Heart left ventricle (tissue), 13 donors: ENCODE measurements at regions not wholly inside any gene's neighbourhood (a gene's known extent, or its start where the extent isn't known, plus 50 kb on each side); places are given as distances from the start of the nearest gene placed in this dataset.

Experiments
- POLR2A ChIP-seq, 2 donors: fragments of 450-650 bp; IDR thresholded peaks; one replicate each; pipeline ENCODE4 v1.6.1; 2017; ENCODE audit warnings: antibody characterized with exemption in 2 of 2, mild to moderate bottlenecking in 2 of 2, moderate library complexity in 2 of 2
- TF ChIP-seq, protein P1 (sequence below), 12 donors: fragments of 200-600 bp; sonication (generic) in 4 of 12; IDR thresholded peaks; one replicate each; pipeline versions ENCODE4 v1.5.0 to v1.8.0; 2018 to 2022; ENCODE audit warnings: antibody characterized with exemption in 12 of 12, mild to moderate bottlenecking in 5 of 12
- donor health status: ischemic (EF 13 %, LVEDD 7.1; RV severe dilation, severe dysfunction).
- donor health status: DM: no; HTN: yes; CAD: no.
- donor health status: DM: no; HTN: no; CAD: no.
- donor health status: ischemic (EF 25% LVEDD 6.9; RV normal size, moderate dysfunction).
- donor health status: ischemic (EF 25% LVEDD 5.7; RV mildly dilated, moderate dysfunction).
- donor health status: ischemic (EF 35%, LVEDD 5.7; RV mildly dilated, moderate dysfunction).
- donor health status: nonischemic (EF 11% LVEDD 7.7; RV severe dilation, severe dysfunction).
- donor health status: DM: yes; HTN: yes; CAD: no.
- donor health status: PGD.
- donor health status: ischemic (EF 29% LVEDD 5.4; RV normal size, mild dysfunction).
- donor health status: nonischemic (EF 23%, LVEDD 6.1; RV moderate dilation, normal function).

GRCh38 chr7:6886198-6886597 is 60.1 kb upstream of the CCZ1B start:
- TF ChIP-seq, protein P1, sequence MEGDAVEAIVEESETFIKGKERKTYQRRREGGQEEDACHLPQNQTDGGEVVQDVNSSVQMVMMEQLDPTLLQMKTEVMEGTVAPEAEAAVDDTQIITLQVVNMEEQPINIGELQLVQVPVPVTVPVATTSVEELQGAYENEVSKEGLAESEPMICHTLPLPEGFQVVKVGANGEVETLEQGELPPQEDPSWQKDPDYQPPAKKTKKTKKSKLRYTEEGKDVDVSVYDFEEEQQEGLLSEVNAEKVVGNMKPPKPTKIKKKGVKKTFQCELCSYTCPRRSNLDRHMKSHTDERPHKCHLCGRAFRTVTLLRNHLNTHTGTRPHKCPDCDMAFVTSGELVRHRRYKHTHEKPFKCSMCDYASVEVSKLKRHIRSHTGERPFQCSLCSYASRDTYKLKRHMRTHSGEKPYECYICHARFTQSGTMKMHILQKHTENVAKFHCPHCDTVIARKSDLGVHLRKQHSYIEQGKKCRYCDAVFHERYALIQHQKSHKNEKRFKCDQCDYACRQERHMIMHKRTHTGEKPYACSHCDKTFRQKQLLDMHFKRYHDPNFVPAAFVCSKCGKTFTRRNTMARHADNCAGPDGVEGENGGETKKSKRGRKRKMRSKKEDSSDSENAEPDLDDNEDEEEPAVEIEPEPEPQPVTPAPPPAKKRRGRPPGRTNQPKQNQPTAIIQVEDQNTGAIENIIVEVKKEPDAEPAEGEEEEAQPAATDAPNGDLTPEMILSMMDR (IDR thresholded peaks at IDR 0.05), result no peak
- no peak for TF ChIP-seq POLR2A (IDR thresholded peaks at IDR 0.05)
